IMR-90 (cell line): ENCODE measurements at regions not wholly inside any gene's neighbourhood (a gene's known extent, or its start where the extent isn't known, plus 50 kb on each side); places are given as distances from the start of the nearest gene placed in this dataset.
A peak's percentile ranks its signal among the peaks of the same experiment; 100 is the strongest.

Source experiments
- ATAC-seq: fragments of 200-7000 bp; cut with Tn5 transposase; 2 replicates; pipeline ENCODE4 v1.9.1; 2020; ENCODE audit warnings: low read depth, mild to moderate bottlenecking, moderate library complexity
- BruUV-seq: library from RNA; stranded (reverse); fragments of 400-500 nt; replicated peaks from 2 replicates; lab custom pipeline; 2021; lab: Mats Ljungman, UMichigan
- CTCF ChIA-PET: fragments of 300-600 bp; formaldehyde crosslinking; extraction: SDS; loops from one replicate; lab custom pipeline; 2021; ENCODE audit warnings: antibody characterized with exemption; lab: Yijun Ruan, JAX
- POLR2A ChIA-PET: fragments of 300-600 bp; sonication (Branson Sonifier 250); formaldehyde crosslinking; loops from one replicate; lab custom pipeline; 2022; ENCODE audit warnings: antibody characterized with exemption; ENCODE audit not compliant: unreplicated experiment; lab: Charles Lee
- DNase-seq: peaks from one replicate; pipeline ENCODE4 v3.0.0; 2013
- H2AFZ ChIP-seq: replicated peaks from 2 replicates; pipeline ENCODE3; 2013; ENCODE audit warnings: low read length, mild to moderate bottlenecking; ENCODE audit not compliant: poor library complexity
- H2AK5ac ChIP-seq: 2 replicates; pipeline ENCODE4 v1.6.1; 2013; ENCODE audit warnings: low read depth, low read length, inconsistent platforms
- H2AK9ac ChIP-seq: replicated peaks from 2 replicates; pipeline ENCODE3; 2013; ENCODE audit warnings: mild to moderate bottlenecking, low read depth, low read length, moderate library complexity; ENCODE audit not compliant: poor library complexity
- H2BK120ac ChIP-seq: 2 replicates; pipeline ENCODE4 v1.6.1; 2013; ENCODE audit warnings: low read depth, low read length, inconsistent platforms
- H2BK15ac ChIP-seq: 3 replicates; pipeline ENCODE4 v1.6.1; 2013; ENCODE audit warnings: low read depth, low read length, inconsistent platforms
- H2BK20ac ChIP-seq: 2 replicates; pipeline ENCODE4 v1.6.1; 2013; ENCODE audit warnings: low read depth, mild to moderate bottlenecking, inconsistent platforms, low read length, moderate library complexity
- H2BK5ac ChIP-seq: 2 replicates; pipeline ENCODE4 v1.6.1; 2013; ENCODE audit warnings: mild to moderate bottlenecking, low read depth, low read length, inconsistent platforms; ENCODE audit not compliant: poor library complexity, severe bottlenecking
- H3K14ac ChIP-seq: replicated peaks from 2 replicates; pipeline ENCODE4 v1.6.1; 2013; ENCODE audit warnings: low read depth, low read length, inconsistent platforms
- H3K18ac ChIP-seq: 2 replicates; pipeline ENCODE4 v1.6.1; 2013; ENCODE audit warnings: low read depth, low read length, control low read depth
- H3K23ac ChIP-seq: 2 replicates; pipeline ENCODE4 v1.6.1; 2013; ENCODE audit warnings: low read depth, low read length, inconsistent platforms
- H3K27ac ChIP-seq: 2 replicates; pipeline ENCODE4 v1.5.1; 2013; ENCODE audit warnings: mild to moderate bottlenecking, control low read depth, low read length; ENCODE audit not compliant: insufficient read depth
- H3K27me3 ChIP-seq: 2 replicates; pipeline ENCODE4 v1.6.1; 2013; ENCODE audit warnings: low read length; ENCODE audit not compliant: control insufficient read depth, insufficient read depth
- H3K36me3 ChIP-seq: 2 replicates; pipeline ENCODE4 v1.6.1; 2013; ENCODE audit warnings: low read length, mixed read lengths; ENCODE audit not compliant: control insufficient read depth, insufficient read depth
- H3K4ac ChIP-seq: 2 replicates; pipeline ENCODE4 v1.6.1; 2013; ENCODE audit warnings: low read depth, low read length, inconsistent platforms
- H3K4me1 ChIP-seq: 2 replicates; pipeline ENCODE4 v1.6.1; 2013; ENCODE audit warnings: low read length, mixed read lengths; ENCODE audit not compliant: control insufficient read depth, insufficient read depth
- H3K4me2 ChIP-seq: 2 replicates; pipeline ENCODE4 v1.6.1; 2013; ENCODE audit warnings: low read depth, mild to moderate bottlenecking, control low read depth, low read length, moderate library complexity
- H3K4me3 ChIP-seq: 2 replicates; pipeline ENCODE4 v1.5.1; 2013; ENCODE audit warnings: low read depth, mild to moderate bottlenecking, control low read depth, low read length, moderate library complexity; ENCODE audit not compliant: insufficient read depth
- H3K56ac ChIP-seq: 2 replicates; pipeline ENCODE4 v1.6.1; 2013; ENCODE audit warnings: low read length, inconsistent platforms; ENCODE audit not compliant: insufficient read depth; ENCODE audit errors: extremely low read depth
- H3K79me1 ChIP-seq, 2 experiments: 2 replicates each; pipeline ENCODE4 v1.6.1; 2013; ENCODE audit warnings: low read length in 2 of 2, inconsistent platforms in 1 of 2, low read depth in 1 of 2
- H3K9ac ChIP-seq: 2 replicates; pipeline ENCODE4 v1.6.1; 2013; ENCODE audit warnings: low read depth, low read length, control low read depth
- H3K9me1 ChIP-seq: 2 replicates; pipeline ENCODE4 v1.6.1; 2013; ENCODE audit warnings: low read length, inconsistent platforms; ENCODE audit not compliant: insufficient read depth
- H3K9me3 ChIP-seq: 2 replicates; pipeline ENCODE4 v1.6.1; 2013; ENCODE audit warnings: low read length; ENCODE audit not compliant: control insufficient read depth, insufficient read depth
- H4K20me1 ChIP-seq: 2 replicates; pipeline ENCODE4 v1.6.1; 2013; ENCODE audit warnings: low read length, inconsistent platforms; ENCODE audit not compliant: insufficient read depth
- H4K5ac ChIP-seq: 2 replicates; pipeline ENCODE4 v1.6.1; 2013; ENCODE audit warnings: mild to moderate bottlenecking, low read depth, low read length, control low read depth
- H4K8ac ChIP-seq, 2 experiments: 2 replicates each; pipeline ENCODE4 v1.6.1; 2013; ENCODE audit warnings: low read depth in 2 of 2, low read length in 2 of 2, control low read depth in 1 of 2, inconsistent platforms in 1 of 2
- H4K91ac ChIP-seq: 2 replicates; pipeline ENCODE4 v1.6.1; 2013; ENCODE audit warnings: low read depth, low read length, inconsistent platforms; ENCODE audit not compliant: insufficient read depth
- CEBPB ChIP-seq: IDR thresholded peaks from 2 replicates; pipeline ENCODE4 v1.6.1; 2012; ENCODE audit warnings: low read depth, low read length, improper control_type of control experiment
- MAFK ChIP-seq: IDR thresholded peaks from 2 replicates; pipeline ENCODE4 v1.6.1; 2012; ENCODE audit warnings: low read depth, low read length, improper control_type of control experiment
- WGBS, 2 experiments: methylation state at CpG; one replicate each; pipeline versions ENCODE4 v1.1.5 to v1.1.7; 2013; ENCODE audit warnings: missing lambda C conversion rate in 2 of 2; ENCODE audit not compliant: insufficient read length in 1 of 2; ENCODE audit errors: extremely low coverage in 2 of 2; 5-methylcytosine and 5-hydroxymethylcytosine counted together
- dilution Hi-C: fragments of 300-500 bp; cut with HindIII; formaldehyde crosslinking; loops from one replicate; pipeline ENCODE4 v1.14.3; 2018; ENCODE audit warnings: low sequenced_read_pairs; ENCODE audit not compliant: unreplicated experiment
- in situ Hi-C: fragments of 300-500 bp; cut with MboI; formaldehyde crosslinking; loops from 3 replicates; pipeline ENCODE4 v1.14.3; 2019; ENCODE audit warnings: low sequenced_read_pairs, inconsistent platforms, mixed read lengths
- intact Hi-C: fragments of 100-400 bp; cut with micrococcal nuclease; formaldehyde crosslinking; loops from 2 replicates; pipeline ENCODE4 v1.10.0; 2022
- microRNA-seq, 2 experiments: library from miRNA; stranded (forward) in 1 of 2; unstranded in 1 of 2; fragments of 10-50 nt in 1 of 2; fragments of <30 nt in 1 of 2; gene quantifications in 1 of 2; microRNA quantifications in 1 of 2; one replicate each; pipeline versions ENCODE3 to v1.1.0; 2013 to 2020; ENCODE audit not compliant: insufficient read depth in 1 of 2, insufficient read length in 1 of 2, unreplicated experiment in 1 of 2
- small RNA-seq, 5 experiments: library from RNA; depleted of rRNA; stranded (forward); fragments of <200 nt; gene quantifications; one replicate each; pipeline ENCODE3, GENCODE V24; 2012

DNA sequence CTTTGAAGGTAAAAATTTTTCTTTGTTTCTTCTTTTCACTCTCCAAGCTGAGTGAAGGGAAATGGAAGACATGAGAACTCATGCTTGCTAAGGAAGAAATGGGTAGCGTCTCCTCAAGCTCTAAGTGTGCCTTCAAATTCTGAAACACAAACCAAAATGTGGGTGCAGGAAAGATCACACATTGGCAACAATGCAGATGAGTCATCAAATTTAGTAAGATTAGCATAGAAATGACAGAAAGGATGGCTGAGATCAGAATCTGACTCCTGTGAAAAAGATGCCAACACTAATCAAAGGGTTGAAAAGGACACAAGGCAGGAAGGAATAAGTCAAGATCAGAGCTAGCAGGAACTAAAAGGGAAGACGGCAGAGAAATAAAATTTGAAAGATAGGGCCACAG lies 61.1 kb upstream of the ZNF462 start:
- no peaks in the 10 kb centered on the region for H3K79me1 ChIP-seq
- no peak overlapping the region for H2BK15ac ChIP-seq
- no peak overlapping the region for H2AK9ac ChIP-seq
- H4K8ac ChIP-seq, result no peak overlapping the region
- H2BK20ac ChIP-seq, result no peak overlapping the region
- no peak overlapping the region for H4K5ac ChIP-seq
- dilution Hi-C loops (no loop called here), in situ Hi-C loops (no loop called here), intact Hi-C loops (no loop called here)
- no peak overlapping the region for H3K56ac ChIP-seq
- no peaks in the 10 kb centered on the region for H4K20me1 ChIP-seq
- TF ChIP-seq CEBPB, result no peak
- 0 out of 2 replicates have a peak, but pooled peaks have one; percentile 36 for TF ChIP-seq MAFK
- no peak overlapping the region for H3K14ac ChIP-seq
- no TSS peak for BruUV-seq
- no CpG with 5 or more reads among the region's 2 CpGs for WGBS, 2 experiments
- no peak overlapping the region for H3K18ac ChIP-seq
- H3K4ac ChIP-seq, result no peak overlapping the region
- no peak overlapping the region for H2BK120ac ChIP-seq
- no peaks in the 10 kb centered on the region for H3K36me3 ChIP-seq
- H3K4me2 ChIP-seq, result no peak overlapping the region
- ChIA-PET CTCF (no interaction called here), POLR2A (no interaction called here)
- no peak overlapping the region for H2AFZ ChIP-seq
- no peak overlapping the region for H3K27ac ChIP-seq
- no peak overlapping the region for H2BK5ac ChIP-seq
- no peak overlapping the region for H2AK5ac ChIP-seq
- H3K4me3 ChIP-seq, result no peak overlapping the region
- H3K9me1 ChIP-seq, result no peaks in the 10 kb centered on the region
- H3K4me1 ChIP-seq, result 0 out of 2 replicates have a peak, but pooled peaks cover 3% of the 10 kb centered on the region
- H3K9ac ChIP-seq, result no peak overlapping the region
- no peak overlapping the region for H4K91ac ChIP-seq
- H3K9me3 ChIP-seq, result no peaks in the 10 kb centered on the region
- H3K27me3 ChIP-seq, result no peaks in the 10 kb centered on the region
- no peak overlapping the region for H3K23ac ChIP-seq
- no peak for DNase-seq
- ATAC-seq, result no peak

Small RNA genes lying in the stretch of these regions (microRNA-seq; reads per million reads assigned to microRNA genes)
- gene MIR8081, result 0 reads per million in 2 experiments

Small RNA genes lying in the stretch of these regions (small RNA-seq; reads per million reads assigned to genes)
- gene MIR8081, result 0 reads per million in 5 experiments
